ENCODE measurements at regions not wholly inside any gene's neighbourhood (a gene's known extent, or its start where the extent isn't known, plus 50 kb on each side); places are given as distances from the start of the nearest gene placed in this dataset.
"Not testable (repeated sequence)": the region's sequence is repeated elsewhere in the genome, so short reads cannot be mapped to it uniquely, and the experiment has no call there.

GRCh38 chr7:66542528-66543269 is 86.0 kb upstream of the KCTD7 start:
- no peak for DNase-seq

GRCh38 chr7:66549466-66549865 is 79.2 kb upstream of the KCTD7 start:
- DNase-seq: no peak

- DNase-seq: no peak
These were observed 75.7 kb upstream of the KCTD7 start for GRCh38 chr7:66553001-66553400.

- not testable (repeated sequence) for DNase-seq
These were observed 75.0 kb upstream of the KCTD7 start for GRCh38 chr7:66553675-66554074.

GRCh38 chr7:66554291-66554690 is 74.4 kb upstream of the KCTD7 start:
- DNase-seq: not testable (repeated sequence)

GRCh38 chr7:66554842-66555430 is 73.7 kb upstream of the KCTD7 start:
- DNase-seq: not testable (repeated sequence)

GRCh38 chr7:66556177-66556548 is 72.5 kb upstream of the KCTD7 start:
- no peak for DNase-seq

- no peak for DNase-seq
These were observed 72.0 kb upstream of the KCTD7 start for GRCh38 chr7:66556549-66557213.

- DNase-seq: peak; percentile 44
These were observed 71.2 kb upstream of the KCTD7 start for GRCh38 chr7:66557214-66558200.

- DNase-seq: no peak
These were observed 70.5 kb upstream of the KCTD7 start for GRCh38 chr7:66558201-66558641.

GRCh38 chr7:66558660-66559465 is 69.8 kb upstream of the KCTD7 start:
- no peak for DNase-seq

- DNase-seq: no peak
These were observed 64.6 kb upstream of the KCTD7 start for GRCh38 chr7:66564045-66564444.

- DNase-seq: not testable (repeated sequence)
These were observed 58.5 kb upstream of the KCTD7 start for GRCh38 chr7:66570179-66570578.

- no peak for DNase-seq
These were observed 57.1 kb upstream of the KCTD7 start for GRCh38 chr7:66571568-66571967.

GRCh38 chr7:66573782-66574495 is 54.7 kb upstream of the KCTD7 start:
- DNase-seq: not testable (repeated sequence)

GRCh38 chr7:66574768-66575167 is 53.9 kb upstream of the KCTD7 start:
- DNase-seq: not testable (repeated sequence)

- DNase-seq: no peak
These were observed 53.3 kb upstream of the KCTD7 start for GRCh38 chr7:66575398-66575797.

- no peak for DNase-seq
These were observed 52.0 kb upstream of the KCTD7 start for GRCh38 chr7:66576646-66577045.
